Gastroesophageal sphincter (tissue), 4 donors: ENCODE measurements at regions not wholly inside any gene's neighbourhood (a gene's known extent, or its start where the extent isn't known, plus 50 kb on each side); places are given as distances from the start of the nearest gene placed in this dataset.

ENCODE experiments used
- ATAC-seq: fragments of 150-250 bp; one replicate; pipeline ENCODE4 v1.9.1; 2016; ENCODE audit warnings: mild to moderate bottlenecking, moderate library complexity
- H3K27ac ChIP-seq, 4 donors: fragments of 200-600 bp; sonication (generic) in 3 of 4; 1 replicate in 3 of 4; 2 replicates in 1 of 4; pipeline ENCODE4 v1.5.1; 2016 to 2019
- H3K27me3 ChIP-seq: fragments of 200-600 bp; sonication (generic); one replicate; pipeline ENCODE4 v1.5.1; 2019
- H3K36me3 ChIP-seq, 2 donors: fragments of 200-600 bp; sonication (generic); one replicate each; pipeline ENCODE4 v1.5.1; 2019; ENCODE audit warnings: control low read depth in 1 of 2
- H3K4me1 ChIP-seq, 3 donors: fragments of 200-600 bp; sonication (generic); 1 replicate in 2 of 3; 2 replicates in 1 of 3; pipeline ENCODE4 v1.5.1; 2016 to 2019; ENCODE audit warnings: control low read depth in 2 of 3
- H3K4me3 ChIP-seq, 2 donors: fragments of 200-600 bp; sonication (generic); one replicate each; pipeline ENCODE4 v1.5.1; 2019; ENCODE audit warnings: mild to moderate bottlenecking in 1 of 2, moderate library complexity in 1 of 2
- H3K9me3 ChIP-seq, 3 donors: fragments of 200-600 bp; sonication (generic); one replicate each; pipeline ENCODE4 v1.5.1; 2017 to 2019; ENCODE audit warnings: control low read depth in 2 of 3
- CTCF ChIP-seq, 4 experiments: fragments of 200-600 bp in 2 of 4; fragments of 450-650 bp in 2 of 4; sonication (generic) in 1 of 4; IDR thresholded peaks; one replicate each; pipeline ENCODE4 v1.5.1; 2017 to 2019; ENCODE audit warnings: antibody characterized with exemption in 4 of 4, mild to moderate bottlenecking in 2 of 4, moderate library complexity in 2 of 4
- EP300 ChIP-seq: sonication (generic); formaldehyde crosslinking; IDR thresholded peaks from one replicate; pipeline ENCODE4 v1.6.1; 2017; ENCODE audit warnings: antibody characterized with exemption, mild to moderate bottlenecking
- POLR2A ChIP-seq, 2 donors: fragments of 450-650 bp; IDR thresholded peaks; one replicate each; pipeline ENCODE4 v1.6.1; 2017; ENCODE audit warnings: antibody characterized with exemption in 2 of 2, mild to moderate bottlenecking in 2 of 2, moderate library complexity in 1 of 2
- POLR2AphosphoS5 ChIP-seq: sonication (generic); formaldehyde crosslinking; IDR thresholded peaks from one replicate; pipeline ENCODE4 v1.6.1; 2017; ENCODE audit warnings: antibody characterized with exemption
- WGBS, 2 donors: methylation state at CpG; one replicate each; pipeline ENCODE4 v1.1.5; 2018; ENCODE audit warnings: low coverage in 1 of 2; 5-methylcytosine and 5-hydroxymethylcytosine counted together

DNA sequence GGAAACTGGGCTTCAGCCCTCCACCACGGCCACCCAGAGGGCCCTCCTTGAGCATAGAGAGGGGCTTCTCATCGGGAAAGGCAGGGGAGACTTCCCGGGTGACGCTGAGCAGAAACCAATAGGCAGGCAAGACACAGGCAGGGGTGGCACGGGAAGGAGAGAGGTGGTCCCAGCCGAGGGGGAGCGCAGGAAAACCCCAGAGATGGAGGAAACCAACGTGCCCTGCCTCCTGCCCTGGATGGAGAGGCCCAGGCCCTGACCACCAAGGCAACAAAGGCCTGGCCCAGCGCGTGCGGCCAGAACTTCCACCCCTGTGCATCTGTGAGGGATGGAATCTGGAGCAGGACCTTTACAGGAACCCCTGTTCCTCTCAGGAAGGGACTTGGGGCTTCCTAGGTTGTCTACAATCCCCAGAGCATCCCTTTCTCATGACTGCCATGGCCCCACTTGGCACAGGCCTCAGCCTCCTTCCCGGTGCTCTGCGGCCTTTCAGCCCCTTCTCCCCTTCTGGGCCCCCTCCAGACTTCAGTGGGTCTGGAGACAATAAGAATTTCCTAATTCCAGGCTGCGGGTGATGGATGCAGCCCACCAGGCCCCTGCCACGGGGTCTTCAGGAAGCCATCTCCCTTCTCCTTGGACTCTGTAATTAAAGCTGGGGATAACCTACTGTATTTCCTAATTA, 137.0 kb upstream of the RET start:
- no peak for ATAC-seq
- no peaks in the 10 kb centered on the region for H3K9me3 ChIP-seq
- 72 to 75% methylated on average over 2 to 8 of the region's 15 CpGs for WGBS, 2 donors

GRCh38 chr10:42940487-42941294, 136.2 kb upstream of the RET start:
- no peak for TF ChIP-seq POLR2AphosphoS5
- TF ChIP-seq EP300 = no peak
- no peak for TF ChIP-seq CTCF (IDR thresholded peaks at IDR 0.05)
- TF ChIP-seq POLR2A (IDR thresholded peaks at IDR 0.05) = no peak
- no peak for ATAC-seq
- Histone ChIP-seq H3K9me3 (no peaks in the 10 kb centered on the region), H3K4me1 (no peaks in the 10 kb centered on the region), H3K36me3 (no peaks in the 10 kb centered on the region), H3K4me3 (no peak overlapping the region), H3K27ac (no peak overlapping the region), H3K27me3 (peaks cover 65% of the 10 kb centered on the region)
- WGBS, 2 donors = 57% methylated on average over 6 of the region's 25 CpGs; no CpG with 5 or more reads in 1 of the 2 donors

More for the DNA sequence above, 137.0 kb upstream of the RET start:
- no peaks in the 10 kb centered on the region for H3K4me1 ChIP-seq
- no peak overlapping the region for H3K27ac ChIP-seq
- no peaks in the 10 kb centered on the region for H3K36me3 ChIP-seq
- TF ChIP-seq EP300 (no peak), POLR2A (IDR thresholded peaks at IDR 0.05) (no peak), CTCF (IDR thresholded peaks at IDR 0.05) (no peak), POLR2AphosphoS5 (no peak)
- H3K4me3 ChIP-seq = no peak overlapping the region
- peaks cover 74% of the 10 kb centered on the region for H3K27me3 ChIP-seq

DNA sequence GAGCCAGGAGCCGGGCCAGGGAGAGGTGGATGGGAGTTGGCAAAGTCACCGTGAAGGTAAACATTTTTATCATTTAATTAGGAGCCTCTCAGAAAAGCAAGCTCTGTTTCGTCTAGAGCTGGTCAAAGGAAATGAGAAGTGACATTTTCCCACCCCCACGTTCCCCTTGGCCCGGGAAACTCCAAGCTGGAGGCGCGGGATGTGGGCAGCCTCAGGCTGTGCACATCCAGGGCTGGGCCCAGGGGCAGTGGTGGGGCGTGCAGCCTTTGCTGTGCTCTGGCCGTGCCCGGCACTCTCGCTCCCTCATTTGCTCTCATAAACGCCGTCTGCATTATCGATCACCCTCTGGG, 135.6 kb upstream of the RET start:
- TF ChIP-seq EP300 = no peak
- TF ChIP-seq POLR2A (IDR thresholded peaks at IDR 0.05) = no peak
- TF ChIP-seq POLR2AphosphoS5 = no peak
- no peak for TF ChIP-seq CTCF (IDR thresholded peaks at IDR 0.05)
- no peak for ATAC-seq
- WGBS, 2 donors = 49 to 79% methylated on average over 7 to 10 of the region's 14 CpGs

DNA sequence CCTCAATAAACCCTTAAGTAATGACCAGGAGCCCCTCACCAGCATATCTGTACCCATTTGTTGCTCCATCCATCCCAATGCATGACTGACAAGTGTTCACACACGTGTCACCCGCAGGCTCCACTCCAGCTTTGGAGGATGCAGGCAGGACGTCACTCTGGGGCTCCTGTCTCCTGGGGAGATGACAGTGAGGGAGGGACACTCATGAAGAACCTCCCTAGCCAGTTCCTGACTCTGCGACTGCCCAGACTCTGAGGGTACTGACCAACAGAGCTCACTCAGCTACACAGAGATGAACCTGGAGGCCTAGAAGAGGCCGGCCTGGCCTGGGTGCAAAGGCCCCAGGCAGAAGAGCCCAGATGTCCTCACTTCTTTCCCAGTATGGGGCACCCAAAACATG, 135.1 kb upstream of the RET start:
- no peaks in the 10 kb centered on the region for H3K36me3 ChIP-seq
- peaks cover 56% of the 10 kb centered on the region for H3K27me3 ChIP-seq
- H3K9me3 ChIP-seq = no peaks in the 10 kb centered on the region
- WGBS, 2 donors = 70 to 84% methylated on average over 2 to 3 of the region's 5 CpGs
- TF ChIP-seq EP300 = no peak
- TF ChIP-seq CTCF (IDR thresholded peaks at IDR 0.05) = no peak
- TF ChIP-seq POLR2A (IDR thresholded peaks at IDR 0.05) = no peak
- TF ChIP-seq POLR2AphosphoS5 = no peak
- H3K27ac ChIP-seq = no peak overlapping the region
- H3K4me3 ChIP-seq = no peak overlapping the region
- ATAC-seq = no peak
- H3K4me1 ChIP-seq = no peaks in the 10 kb centered on the region

More for the DNA sequence above, 135.6 kb upstream of the RET start:
- Histone ChIP-seq H3K27me3 (peaks cover 59% of the 10 kb centered on the region), H3K9me3 (no peaks in the 10 kb centered on the region), H3K4me1 (no peaks in the 10 kb centered on the region), H3K36me3 (no peaks in the 10 kb centered on the region), H3K27ac (no peak overlapping the region), H3K4me3 (no peak overlapping the region)
